Neuronal stem cell (in vitro differentiated cells): ENCODE measurements at regions not wholly inside any gene's neighbourhood (a gene's known extent, or its start where the extent isn't known, plus 50 kb on each side); places are given as distances from the start of the nearest gene placed in this dataset.

Source experiments
- DNase-seq: peaks from one replicate; pipeline ENCODE4 v3.0.0-alpha.2; 2013; ENCODE audit warnings: low spot score
- H2AFZ ChIP-seq: one replicate; pipeline ENCODE4 v1.6.1; 2013; ENCODE audit warnings: mild to moderate bottlenecking, low read length, inconsistent platforms
- H2AK5ac ChIP-seq: 2 replicates; pipeline ENCODE4 v1.6.1; 2013; ENCODE audit warnings: low read depth, mild to moderate bottlenecking, inconsistent platforms, low read length, moderate library complexity, mixed read lengths
- H2BK120ac ChIP-seq: 2 replicates; pipeline ENCODE4 v1.6.1; 2013; ENCODE audit warnings: low read depth, mild to moderate bottlenecking, inconsistent platforms, low read length, moderate library complexity, mixed read lengths
- H2BK12ac ChIP-seq: one replicate; pipeline ENCODE4 v1.6.1; 2013; ENCODE audit warnings: low read length, inconsistent platforms
- H2BK15ac ChIP-seq: 2 replicates; pipeline ENCODE4 v1.6.1; 2013; ENCODE audit warnings: mild to moderate bottlenecking, low read length, inconsistent platforms, mixed read lengths
- H2BK5ac ChIP-seq: one replicate; pipeline ENCODE4 v1.6.1; 2013; ENCODE audit warnings: inconsistent platforms, mild to moderate bottlenecking, low read length, moderate library complexity
- H3K14ac ChIP-seq: one replicate; pipeline ENCODE4 v1.6.1; 2013; ENCODE audit warnings: low read length, inconsistent platforms
- H3K18ac ChIP-seq: 2 replicates; pipeline ENCODE4 v1.6.1; 2013; ENCODE audit warnings: low read length, inconsistent platforms
- H3K23ac ChIP-seq: 2 replicates; pipeline ENCODE4 v1.6.1; 2013; ENCODE audit warnings: low read depth, mild to moderate bottlenecking, mixed read lengths, low read length, inconsistent platforms; ENCODE audit not compliant: poor library complexity
- H3K27ac ChIP-seq: replicated peaks from 3 replicates; pipeline ENCODE4 v1.5.1; 2013; ENCODE audit warnings: low read length, inconsistent platforms
- H3K27me3 ChIP-seq, 3 experiments: 2 replicates each; pipeline ENCODE4 v1.6.1; 2013; ENCODE audit warnings: low read length in 3 of 3, mild to moderate bottlenecking in 2 of 3, inconsistent platforms in 1 of 3, low read depth in 1 of 3, mixed read lengths in 1 of 3, moderate library complexity in 1 of 3; ENCODE audit not compliant: control insufficient read depth in 3 of 3, insufficient read depth in 3 of 3
- H3K36me3 ChIP-seq, 2 donors: replicated peaks in 1 of 2; 2 replicates each; pipeline ENCODE4 v1.6.1; 2013; ENCODE audit warnings: low read length in 2 of 2; ENCODE audit not compliant: control insufficient read depth in 2 of 2, insufficient read depth in 2 of 2
- H3K4ac ChIP-seq: 2 replicates; pipeline ENCODE4 v1.6.1; 2013; ENCODE audit warnings: inconsistent platforms, mild to moderate bottlenecking, low read length, moderate library complexity
- H3K4me1 ChIP-seq, 2 donors: 1 replicate in 1 of 2; 2 replicates in 1 of 2; pipeline ENCODE4 v1.6.1; 2013; ENCODE audit warnings: low read length in 2 of 2, low read depth in 1 of 2; ENCODE audit not compliant: control insufficient read depth in 2 of 2, insufficient read depth in 1 of 2
- H3K4me2 ChIP-seq: one replicate; pipeline ENCODE4 v1.6.1; 2013; ENCODE audit warnings: mild to moderate bottlenecking, low read length, inconsistent platforms; ENCODE audit not compliant: insufficient read depth, poor library complexity, severe bottlenecking
- H3K4me3 ChIP-seq, 2 donors: 2 replicates each; pipeline ENCODE4 v1.5.1; 2013; ENCODE audit warnings: low read length in 2 of 2, mild to moderate bottlenecking in 2 of 2, inconsistent platforms in 1 of 2, moderate library complexity in 1 of 2
- H3K79me1 ChIP-seq: one replicate; pipeline ENCODE4 v1.6.1; 2013; ENCODE audit warnings: low read depth, mild to moderate bottlenecking, inconsistent platforms, low read length, moderate library complexity
- H3K9ac ChIP-seq: one replicate; pipeline ENCODE4 v1.6.1; 2013; ENCODE audit warnings: mild to moderate bottlenecking, low read depth, low read length, inconsistent platforms; ENCODE audit not compliant: poor library complexity
- H3K9me3 ChIP-seq, 2 donors: replicated peaks in 1 of 2; 2 replicates each; pipeline versions ENCODE3 to v1.6.1; 2013; ENCODE audit warnings: low read length in 2 of 2, mild to moderate bottlenecking in 2 of 2, inconsistent platforms in 1 of 2, low read depth in 1 of 2, mixed read lengths in 1 of 2, moderate library complexity in 1 of 2; ENCODE audit not compliant: control insufficient read depth in 2 of 2, insufficient read depth in 1 of 2
- H4K8ac ChIP-seq: one replicate; pipeline ENCODE4 v1.6.1; 2013; ENCODE audit warnings: low read depth, mild to moderate bottlenecking, inconsistent platforms, low read length, moderate library complexity
- H4K91ac ChIP-seq: one replicate; pipeline ENCODE4 v1.6.1; 2013; ENCODE audit warnings: low read length, low read depth, mild to moderate bottlenecking, inconsistent platforms; ENCODE audit not compliant: poor library complexity
- WGBS, 2 donors: extraction: QIAGEN DNeasy Blood & Tissue Kit; methylation state at CpG; one replicate each; pipeline ENCODE4 v1.1.7; 2013; ENCODE audit warnings: missing lambda C conversion rate in 2 of 2, mixed read lengths in 1 of 2; ENCODE audit not compliant: insufficient read length in 2 of 2, insufficient replicate concordance in 1 of 2; ENCODE audit errors: extremely low coverage in 2 of 2; 5-methylcytosine and 5-hydroxymethylcytosine counted together

DNA sequence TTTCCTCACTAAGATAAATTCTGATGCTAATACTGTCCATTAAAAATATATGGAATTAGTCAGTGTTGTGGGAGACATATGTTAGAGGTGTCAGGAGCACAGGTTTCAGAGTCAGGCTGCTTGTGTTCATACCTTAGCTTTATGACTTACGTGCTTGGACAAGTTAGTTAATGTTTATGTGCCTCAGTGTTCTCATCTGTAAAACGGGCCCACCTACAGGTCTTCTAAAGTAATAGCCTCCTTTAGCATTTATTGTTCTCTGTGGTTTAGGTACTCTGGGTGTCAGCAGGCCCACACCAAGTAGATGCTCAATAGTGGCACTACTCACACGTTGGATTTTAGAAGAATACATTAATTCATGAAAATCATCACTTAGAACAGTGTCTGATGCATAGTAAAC, 308.7 kb upstream of the ZC3H12C start:
- DNase-seq, result no peak
- Histone ChIP-seq H4K8ac (no peak overlapping the region), H3K9me3 (no peaks in the 10 kb centered on the region), H2BK15ac (no peak overlapping the region), H4K91ac (no peak overlapping the region), H2AFZ (no peak overlapping the region), H3K23ac (no peak overlapping the region), H3K4me2 (no peak overlapping the region), H3K36me3 (no peaks in the 10 kb centered on the region), H3K4me3 (no peak overlapping the region), H2BK120ac (no peak overlapping the region), H2BK12ac (no peak overlapping the region), H2AK5ac (no peak overlapping the region), H3K27me3 (no peaks in the 10 kb centered on the region), H3K14ac (no peak overlapping the region), H2BK5ac (no peak overlapping the region), H3K4ac (no peak overlapping the region), H3K18ac (no peak overlapping the region), H3K79me1 (no peaks in the 10 kb centered on the region), H3K27ac (no peak overlapping the region), H3K4me1 (peaks cover 11 to 19% of the 10 kb centered on the region in 2 donors), H3K9ac (no peak overlapping the region)
- WGBS, 2 donors, result no CpG with 5 or more reads among the region's 3 CpGs

DNA sequence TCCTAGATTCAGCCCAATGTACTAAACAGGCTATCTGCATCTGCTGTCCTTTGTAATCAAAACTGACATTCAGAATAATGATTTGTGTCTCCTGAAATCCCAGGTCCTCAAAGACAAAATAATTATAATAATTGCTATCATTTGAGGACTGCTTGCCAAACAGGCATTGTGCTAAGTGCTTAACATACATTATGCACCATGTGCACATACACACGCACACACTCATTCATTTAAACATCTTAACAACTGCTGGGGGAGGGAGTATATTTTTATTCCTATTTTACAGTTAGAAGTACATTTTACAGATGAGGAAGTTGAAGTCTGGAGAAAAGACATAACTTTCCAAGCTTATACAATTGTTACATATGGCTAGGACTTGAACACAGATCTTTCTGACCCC, 308.0 kb upstream of the ZC3H12C start:
- Histone ChIP-seq H4K91ac (no peak overlapping the region), H3K9ac (no peak overlapping the region), H3K27me3 (no peaks in the 10 kb centered on the region), H3K79me1 (no peaks in the 10 kb centered on the region), H2BK12ac (no peak overlapping the region), H3K4me1 (peaks cover 11 to 19% of the 10 kb centered on the region in 2 donors), H2BK15ac (no peak overlapping the region), H4K8ac (no peak overlapping the region), H2AK5ac (no peak overlapping the region), H2BK5ac (no peak overlapping the region), H2AFZ (no peak overlapping the region), H3K23ac (no peak overlapping the region), H3K18ac (no peak overlapping the region), H2BK120ac (no peak overlapping the region), H3K4me2 (no peak overlapping the region), H3K4ac (no peak overlapping the region), H3K27ac (no peak overlapping the region), H3K4me3 (no peak overlapping the region), H3K36me3 (no peaks in the 10 kb centered on the region), H3K14ac (no peak overlapping the region), H3K9me3 (no peaks in the 10 kb centered on the region)
- WGBS, 2 donors, result no CpG with 5 or more reads among the region's 1 CpG
- no peak for DNase-seq

DNA sequence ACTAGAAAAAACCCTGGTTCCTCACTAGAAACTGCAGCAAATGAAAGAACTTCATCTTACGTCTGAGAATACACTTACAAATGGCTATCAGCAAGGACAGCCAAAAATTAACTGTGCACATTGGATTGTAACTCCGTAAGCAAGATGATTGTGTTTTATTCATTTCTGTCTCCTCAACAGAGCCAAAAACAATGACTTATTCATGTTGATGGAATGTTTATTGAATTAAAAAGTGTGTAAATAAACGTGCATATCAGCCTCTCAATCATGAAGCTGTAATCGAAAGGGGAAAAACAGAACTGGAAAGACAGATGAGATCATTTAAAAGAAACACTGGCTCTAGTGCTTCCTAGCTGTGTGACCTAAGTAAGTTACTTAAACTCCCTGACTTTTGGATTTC, 307.5 kb upstream of the ZC3H12C start:
- no peak overlapping the region for H3K4me3 ChIP-seq
- no peak for DNase-seq

GRCh38 chr11:109788948-109789490, 304.2 kb upstream of the ZC3H12C start:
- H3K36me3 ChIP-seq, result no peaks in the 10 kb centered on the region
- H2AFZ ChIP-seq, result peak overlapping the region; percentile 15
- no peaks in the 10 kb centered on the region for H3K27me3 ChIP-seq
- H3K4me2 ChIP-seq, result no peak overlapping the region
- no peak for DNase-seq
- no peak overlapping the region for H3K27ac ChIP-seq
- no peak overlapping the region for H3K14ac ChIP-seq
- H4K8ac ChIP-seq, result no peak overlapping the region
- no peak overlapping the region for H2BK5ac ChIP-seq
- H3K9me3 ChIP-seq, result no peaks in the 10 kb centered on the region
- H2AK5ac ChIP-seq, result no peak overlapping the region
- no peaks in the 10 kb centered on the region for H3K79me1 ChIP-seq
- H3K4me1 ChIP-seq, result peaks cover 0 to 2% of the 10 kb centered on the region in 2 donors
- H3K4ac ChIP-seq, result no peak overlapping the region
- H2BK12ac ChIP-seq, result no peak overlapping the region
- no peak overlapping the region for H3K4me3 ChIP-seq
- H3K23ac ChIP-seq, result no peak overlapping the region
- H2BK15ac ChIP-seq, result no peak overlapping the region
- no peak overlapping the region for H3K18ac ChIP-seq
- no peak overlapping the region for H2BK120ac ChIP-seq
- WGBS, 2 donors, result no CpG with 5 or more reads among the region's 6 CpGs
- H3K9ac ChIP-seq, result no peak overlapping the region
- H4K91ac ChIP-seq, result no peak overlapping the region

More for the DNA sequence above, 307.5 kb upstream of the ZC3H12C start:
- H2BK5ac ChIP-seq, result no peak overlapping the region
- no peak overlapping the region for H3K9ac ChIP-seq
- H2BK15ac ChIP-seq, result no peak overlapping the region
- no peak overlapping the region for H4K91ac ChIP-seq
- WGBS, 2 donors, result no CpG with 5 or more reads among the region's 4 CpGs
- no peak overlapping the region for H3K4me2 ChIP-seq
- H3K27me3 ChIP-seq, result no peaks in the 10 kb centered on the region
- H2AK5ac ChIP-seq, result no peak overlapping the region
- H3K18ac ChIP-seq, result no peak overlapping the region
- H4K8ac ChIP-seq, result no peak overlapping the region
- peaks cover 11 to 19% of the 10 kb centered on the region in 2 donors for H3K4me1 ChIP-seq
- no peak overlapping the region for H3K27ac ChIP-seq
- H3K79me1 ChIP-seq, result no peaks in the 10 kb centered on the region
- H2BK120ac ChIP-seq, result no peak overlapping the region
- no peak overlapping the region for H3K14ac ChIP-seq
- no peak overlapping the region for H2BK12ac ChIP-seq
- no peak overlapping the region for H2AFZ ChIP-seq
- H3K4ac ChIP-seq, result no peak overlapping the region
- no peaks in the 10 kb centered on the region for H3K36me3 ChIP-seq
- no peaks in the 10 kb centered on the region for H3K9me3 ChIP-seq
- no peak overlapping the region for H3K23ac ChIP-seq
